HG03135 (cell line): ENCODE measurements at regions not wholly inside any gene's neighbourhood (a gene's known extent, or its start where the extent isn't known, plus 50 kb on each side); places are given as distances from the start of the nearest gene placed in this dataset.
"Not testable (repeated sequence)": the region's sequence is repeated elsewhere in the genome, so short reads cannot be mapped to it uniquely, and the experiment has no call there.

ENCODE experiments used
- ATAC-seq: cut with Tn5 transposase; IDR thresholded peaks from one replicate; pipeline ENCODE4 v1.9.1; 2021; ENCODE audit warnings: mild to moderate bottlenecking, moderate library complexity; ENCODE audit not compliant: unreplicated experiment

- ATAC-seq, result not testable (repeated sequence)
Measured at GRCh38 chrX:150231368-150231767, 131.7 kb upstream of the MAMLD1 start.

- ATAC-seq, result not testable (repeated sequence)
Measured at GRCh38 chrX:150232222-150232621, 130.9 kb upstream of the MAMLD1 start.

- no peak for ATAC-seq
Measured at GRCh38 chrX:150234126-150234525, 129.0 kb upstream of the MAMLD1 start.

GRCh38 chrX:150236327-150236726, 126.8 kb upstream of the MAMLD1 start:
- ATAC-seq, result no peak

GRCh38 chrX:150238632-150239382, 124.3 kb upstream of the MAMLD1 start:
- no peak for ATAC-seq

GRCh38 chrX:150239946-150240642, 123.0 kb upstream of the MAMLD1 start:
- no peak for ATAC-seq

- ATAC-seq, result no peak
Measured at GRCh38 chrX:150240643-150240970, 122.5 kb upstream of the MAMLD1 start.

- no peak for ATAC-seq
Measured at GRCh38 chrX:150253959-150254620, 109.0 kb upstream of the MAMLD1 start.

GRCh38 chrX:150254909-150255308, 108.2 kb upstream of the MAMLD1 start:
- no peak for ATAC-seq

- ATAC-seq, result no peak
Measured at GRCh38 chrX:150255441-150256296, 107.4 kb upstream of the MAMLD1 start.

- ATAC-seq, result no peak
Measured at GRCh38 chrX:150256297-150256650, 106.8 kb upstream of the MAMLD1 start.

- ATAC-seq, result no peak
Measured at GRCh38 chrX:150257353-150258175, 105.6 kb upstream of the MAMLD1 start.

GRCh38 chrX:150258176-150258425, 105.0 kb upstream of the MAMLD1 start:
- ATAC-seq, result no peak

- ATAC-seq, result no peak
Measured at GRCh38 chrX:150258463-150259430, 104.4 kb upstream of the MAMLD1 start.

GRCh38 chrX:150262456-150262855, 100.7 kb upstream of the MAMLD1 start:
- no peak for ATAC-seq

- ATAC-seq, result no peak
Measured at GRCh38 chrX:150268839-150269355, 94.2 kb upstream of the MAMLD1 start.

GRCh38 chrX:150269605-150270254, 93.4 kb upstream of the MAMLD1 start:
- ATAC-seq, result no peak

- no peak for ATAC-seq
Measured at GRCh38 chrX:150270622-150271021, 92.5 kb upstream of the MAMLD1 start.
